HCT116 (cell line): ENCODE measurements at regions not wholly inside any gene's neighbourhood (a gene's known extent, or its start where the extent isn't known, plus 50 kb on each side); places are given as distances from the start of the nearest gene placed in this dataset.

Experiments used
- ATAC-seq: fragments of 200-7000 bp; cut with Tn5 transposase; 2 replicates; pipeline ENCODE4 v1.9.1; 2020; ENCODE audit warnings: mild to moderate bottlenecking, moderate library complexity
- BruUV-seq: library from RNA; stranded (reverse); fragments of 400-500 nt; replicated peaks from 2 replicates; lab custom pipeline; 2021; lab: Mats Ljungman, UMichigan
- CTCF ChIA-PET: fragments of 300-600 bp; sonication (Branson Sonifier 250); formaldehyde crosslinking; loops from one replicate; lab custom pipeline; 2021; ENCODE audit warnings: antibody characterized with exemption; lab: Charles Lee
- POLR2A ChIA-PET: fragments of 300-600, 350-600 bp; sonication (Branson Sonifier 250); formaldehyde crosslinking; loops from one replicate; lab custom pipeline; 2021; ENCODE audit warnings: antibody characterized with exemption; lab: Charles Lee
- RAD21 ChIA-PET, 2 experiments: fragments of 300-600 bp; sonication (Branson Sonifier 250); formaldehyde crosslinking; loops; one replicate each; lab custom pipeline; 2023; ENCODE audit warnings: low total read pairs in 2 of 2; ENCODE audit not compliant: uncharacterized antibody in 2 of 2, unreplicated experiment in 2 of 2, low non-redundant PET in 1 of 2; lab: Charles Lee
- DNase-seq: peaks from one replicate; pipeline ENCODE4 v3.0.0-alpha.2; 2010; ENCODE audit warnings: low read depth, low spot score
- H2AFZ ChIP-seq: fragments of 200-600 bp; shearing (Covaris generic), sonication (generic); 2 replicates; pipeline ENCODE4 v1.6.1; 2017; ENCODE audit warnings: low read depth, mixed run types, mixed read lengths, antibody characterized with exemption, low read length; ENCODE audit not compliant: poor library complexity, severe bottlenecking
- H3K27ac ChIP-seq: 2 replicates; pipeline ENCODE4 v1.5.1; 2012; ENCODE audit warnings: low read depth, low read length
- H3K27me3 ChIP-seq: fragments of 200-600 bp; sonication (generic); 2 replicates; pipeline ENCODE4 v1.6.1; 2016; ENCODE audit warnings: mixed run types, low read length, mixed read lengths; ENCODE audit not compliant: insufficient read depth
- H3K36me3 ChIP-seq, 2 experiments: fragments of 200-500 bp in 1 of 2; fragments of 200-600 bp in 1 of 2; sonication (Bioruptor generic) in 1 of 2; sonication (generic) in 1 of 2; 2 replicates each; pipeline versions ENCODE4 v1.5.1 to v1.6.1; 2014 to 2016; ENCODE audit warnings: low read length in 2 of 2, inconsistent platforms in 1 of 2, mixed read lengths in 1 of 2, mixed run types in 1 of 2; ENCODE audit not compliant: insufficient read depth in 2 of 2, control insufficient read depth in 1 of 2
- H3K4me1 ChIP-seq, 2 experiments: fragments of 200-600 bp in 1 of 2; sonication (generic) in 1 of 2; 2 replicates each; pipeline versions ENCODE4 v1.5.1 to v1.6.1; 2012 to 2017; ENCODE audit warnings: low read length in 2 of 2, inconsistent platforms in 1 of 2, mild to moderate bottlenecking in 1 of 2, mixed read lengths in 1 of 2, mixed run types in 1 of 2, moderate library complexity in 1 of 2; ENCODE audit not compliant: insufficient read depth in 2 of 2, control insufficient read depth in 1 of 2
- H3K4me2 ChIP-seq: fragments of 200-600 bp; sonication (generic); 2 replicates; pipeline ENCODE4 v1.6.1; 2017; ENCODE audit warnings: mixed run types, low read length, mixed read lengths
- H3K4me3 ChIP-seq, 2 experiments: fragments of 200-600 bp in 1 of 2; sonication (generic) in 1 of 2; replicated peaks in 1 of 2; 2 replicates each; pipeline ENCODE4 v1.5.1; 2011 to 2016; ENCODE audit warnings: low read length in 2 of 2, control low read depth in 1 of 2, low read depth in 1 of 2, mild to moderate bottlenecking in 1 of 2, mixed read lengths in 1 of 2, mixed run types in 1 of 2
- H3K79me2 ChIP-seq: fragments of 200-600 bp; sonication (generic); 2 replicates; pipeline ENCODE4 v1.6.1; 2017; ENCODE audit warnings: mild to moderate bottlenecking, mixed run types, low read length, moderate library complexity, mixed read lengths; ENCODE audit not compliant: insufficient read depth
- H3K9ac ChIP-seq: fragments of 200-600 bp; sonication (generic); 2 replicates; pipeline ENCODE4 v1.6.1; 2016; ENCODE audit warnings: low read length, mixed read lengths
- H3K9me2 ChIP-seq: fragments of 200-600 bp; sonication (generic), shearing (Covaris generic); 2 replicates; pipeline ENCODE4 v1.6.1; 2017; ENCODE audit warnings: mixed run types, mild to moderate bottlenecking, moderate library complexity; ENCODE audit not compliant: insufficient read depth
- H3K9me3 ChIP-seq, 2 experiments: fragments of 200-500 bp in 1 of 2; fragments of 200-600 bp in 1 of 2; sonication (Bioruptor generic) in 1 of 2; sonication (generic) in 1 of 2; 2 replicates each; pipeline ENCODE4 v1.6.1; 2014 to 2017; ENCODE audit warnings: low read length in 2 of 2, mixed read lengths in 2 of 2, inconsistent platforms in 1 of 2, low read depth in 1 of 2, mild to moderate bottlenecking in 1 of 2, mixed run types in 1 of 2, moderate library complexity in 1 of 2; ENCODE audit not compliant: control insufficient read depth in 1 of 2, insufficient read depth in 1 of 2
- H4K20me1 ChIP-seq: fragments of 200-600 bp; sonication (generic), shearing (Covaris generic); 2 replicates; pipeline ENCODE4 v1.6.1; 2017; ENCODE audit warnings: mixed run types, mild to moderate bottlenecking, moderate library complexity; ENCODE audit not compliant: insufficient read depth
- CBX3 ChIP-seq: IDR thresholded peaks from 2 replicates; pipeline ENCODE4 v1.6.1; 2012; ENCODE audit warnings: low read depth
- CEBPB ChIP-seq: IDR thresholded peaks from 2 replicates; pipeline ENCODE4 v1.6.1; 2012; ENCODE audit warnings: low read depth
- CTCF ChIP-seq, 3 experiments: fragments of 200-600 bp in 1 of 3; sonication (generic) in 1 of 3; IDR thresholded peaks in 2 of 3; conservative IDR thresholded peaks in 1 of 3; 2 replicates each; pipeline ENCODE4 v1.5.1; 2012 to 2017; ENCODE audit warnings: low read depth in 2 of 3, low read length in 2 of 3, antibody characterized with exemption in 1 of 3, borderline replicate concordance in 1 of 3, control low read depth in 1 of 3, mild to moderate bottlenecking in 1 of 3, mixed read lengths in 1 of 3, mixed run types in 1 of 3, moderate library complexity in 1 of 3; ENCODE audit not compliant: insufficient read depth in 1 of 3
- EZH2 ChIP-seq: fragments of 200-600 bp; sonication (generic); IDR thresholded peaks from 2 replicates; pipeline ENCODE4 v1.6.1; 2017; ENCODE audit warnings: antibody characterized with exemption, mixed run types
- FOSL1 ChIP-seq: IDR thresholded peaks from 2 replicates; pipeline ENCODE4 v1.6.1; 2012; ENCODE audit warnings: low read depth
- JUND ChIP-seq: IDR thresholded peaks from 2 replicates; pipeline ENCODE4 v1.6.1; 2012
- POLR2A ChIP-seq: IDR thresholded peaks from 2 replicates; pipeline ENCODE4 v1.7.0; 2011; ENCODE audit warnings: borderline replicate concordance; ENCODE audit not compliant: insufficient read depth, insufficient read length; ENCODE audit errors: extremely low read depth
- POLR2AphosphoS5 ChIP-seq: IDR thresholded peaks from 2 replicates; pipeline ENCODE4 v1.6.1; 2011; ENCODE audit warnings: mild to moderate bottlenecking, low read depth, low read length, moderate library complexity
- REST ChIP-seq: IDR thresholded peaks from 2 replicates; pipeline ENCODE4 v1.6.1; 2012; ENCODE audit warnings: low read depth
- SP1 ChIP-seq: IDR thresholded peaks from 2 replicates; pipeline ENCODE4 v1.6.1; 2012; ENCODE audit warnings: low read depth
- SRF ChIP-seq: IDR thresholded peaks from 2 replicates; pipeline ENCODE4 v1.6.1; 2012; ENCODE audit warnings: low read depth
- TCF7L2 ChIP-seq: IDR thresholded peaks from 2 replicates; pipeline ENCODE4 v1.7.0; 2011; ENCODE audit warnings: borderline replicate concordance, inconsistent platforms; ENCODE audit not compliant: insufficient read depth, insufficient read length; ENCODE audit errors: extremely low read depth
- YY1 ChIP-seq: IDR thresholded peaks from 2 replicates; pipeline ENCODE4 v1.6.1; 2011; ENCODE audit warnings: low read length, low read depth, moderate library complexity, mild to moderate bottlenecking; ENCODE audit not compliant: insufficient replicate concordance; ENCODE audit errors: extremely low read depth
- ZFX ChIP-seq: fragments of 450-650 bp; IDR thresholded peaks from 2 replicates; pipeline ENCODE4 v1.6.1; 2017
- ZNF274 ChIP-seq: fragments of 200-500 bp; sonication (Bioruptor generic); IDR thresholded peaks from 2 replicates; pipeline ENCODE4 v1.6.1; 2014; ENCODE audit warnings: mild to moderate bottlenecking, low read depth, low read length, inconsistent platforms
- intact Hi-C: fragments of 100-400 bp; cut with micrococcal nuclease; formaldehyde crosslinking; loops from 2 replicates; pipeline ENCODE4 v1.10.0; 2022
- TF ChIP-seq, protein P1 (sequence below): IDR thresholded peaks from 2 replicates; pipeline ENCODE4 v1.6.1; 2012

DNA sequence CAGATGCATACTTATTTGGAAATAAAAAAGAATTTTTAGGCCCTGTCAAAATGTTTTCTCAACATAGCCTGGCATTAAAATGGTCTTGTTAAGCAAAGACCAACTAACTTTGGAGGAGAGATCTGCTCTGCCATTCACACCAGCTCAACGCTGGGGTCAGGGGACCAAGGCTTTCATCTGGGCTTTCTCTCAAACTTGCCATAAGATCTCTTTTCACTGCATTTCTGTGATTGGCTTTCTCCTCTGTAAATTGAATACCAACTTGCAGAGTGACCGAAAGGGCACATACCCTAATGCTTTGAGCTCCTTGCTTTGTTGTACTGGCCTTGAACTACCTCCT lies 71.2 kb downstream of the MYCN start:
- RAD21 ChIA-PET = no interaction called here
- peaks cover 1 to 2% of the 10 kb centered on the region in 2 experiments; a peak in 3 of 4 replicates for H3K4me1 ChIP-seq
- ATAC-seq (no peak), DNase-seq (no peak)
- no peak overlapping the region for H2AFZ ChIP-seq
- H3K36me3 ChIP-seq = no peaks in the 10 kb centered on the region
- H3K9me3 ChIP-seq = no peaks in the 10 kb centered on the region
- H3K27ac ChIP-seq = no peak overlapping the region
- H3K9me2 ChIP-seq = no peaks in the 10 kb centered on the region
- H3K27me3 ChIP-seq = peaks cover 16% of the 10 kb centered on the region
- no peaks in the 10 kb centered on the region for H3K79me2 ChIP-seq
- intact Hi-C loops = no loop called here
- BruUV-seq = no TSS peak
- no peak overlapping the region for H3K4me3 ChIP-seq
- H4K20me1 ChIP-seq = no peaks in the 10 kb centered on the region
- no peak overlapping the region for H3K9ac ChIP-seq
- TF ChIP-seq CEBPB (no peak), ZNF274 (no peak), JUND (no peak)
- CTCF ChIA-PET = no interaction called here
- POLR2A ChIA-PET = no interaction called here
- H3K4me2 ChIP-seq = no peak overlapping the region

- intact Hi-C loops = no loop called here
- RAD21 ChIA-PET = no interaction called here
- TF ChIP-seq SP1 (no peak), POLR2A (no peak), YY1 (no peak), CTCF (IDR thresholded peaks at IDR 0.05 in 2 of 3, conservative IDR thresholded peaks at IDR 0.05 in 1 of 3; ENCODE audit: borderline replicate concordance in 1 of 3, insufficient read depth in 1 of 3, low read depth in 2 of 3, low read length in 2 of 3) (no peak), REST (no peak), EZH2 (no peak), POLR2AphosphoS5 (no peak), ZFX (no peak), CBX3 (no peak), FOSL1 (no peak), TCF7L2 (no peak), CEBPB (no peak), ZNF274 (no peak), SRF (no peak)
- TF ChIP-seq, protein P1, sequence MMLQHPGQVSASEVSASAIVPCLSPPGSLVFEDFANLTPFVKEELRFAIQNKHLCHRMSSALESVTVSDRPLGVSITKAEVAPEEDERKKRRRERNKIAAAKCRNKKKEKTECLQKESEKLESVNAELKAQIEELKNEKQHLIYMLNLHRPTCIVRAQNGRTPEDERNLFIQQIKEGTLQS = no peak
Measured at GRCh38 chr2:16010951-16011620, 70.7 kb downstream of the MYCN start.

More at GRCh38 chr2:16010951-16011620, 70.7 kb downstream of the MYCN start:
- ATAC-seq (no peak), DNase-seq (no peak)
- H3K9me3 ChIP-seq = no peaks in the 10 kb centered on the region
- no TSS peak for BruUV-seq
- peaks cover 6% of the 10 kb centered on the region in 2 experiments; a peak in 3 of 4 replicates for H3K4me1 ChIP-seq
- H4K20me1 ChIP-seq = no peaks in the 10 kb centered on the region
- H3K79me2 ChIP-seq = no peaks in the 10 kb centered on the region
- no peak overlapping the region for H2AFZ ChIP-seq
- H3K4me3 ChIP-seq = no peak overlapping the region
- ChIA-PET CTCF (no interaction called here), POLR2A (no interaction called here)
- no peak overlapping the region for H3K27ac ChIP-seq
- no peaks in the 10 kb centered on the region for H3K36me3 ChIP-seq
- H3K9me2 ChIP-seq = no peaks in the 10 kb centered on the region
- H3K27me3 ChIP-seq = peaks cover 15% of the 10 kb centered on the region
- H3K9ac ChIP-seq = no peak overlapping the region
- H3K4me2 ChIP-seq = no peak overlapping the region
